ENCODE measurements at regions not wholly inside any gene's neighbourhood (a gene's known extent, or its start where the extent isn't known, plus 50 kb on each side); places are given as distances from the start of the nearest gene placed in this dataset.

DNA sequence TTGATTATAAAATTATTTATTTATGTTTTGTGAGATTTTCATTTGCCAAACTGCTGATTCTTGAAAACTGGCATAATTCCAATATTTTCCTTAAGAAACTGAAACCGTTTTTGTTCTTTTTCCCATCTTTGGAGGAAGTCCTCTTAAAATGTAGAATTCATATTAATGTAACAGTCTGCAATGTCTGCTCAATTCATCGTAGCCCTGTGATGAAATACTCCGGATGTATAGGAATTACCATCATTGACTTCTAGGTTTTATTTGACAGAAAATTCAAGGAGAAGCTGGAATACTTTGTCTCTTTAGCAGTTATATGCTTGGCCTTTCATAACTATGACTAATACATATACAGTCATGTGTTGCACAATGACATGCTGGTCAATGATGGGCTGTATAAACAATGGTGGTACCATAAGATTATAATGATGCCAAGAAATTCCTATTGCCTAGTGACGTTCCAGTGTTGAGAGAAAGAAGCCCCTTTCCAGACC lies 185.0 kb upstream of the GPRIN3 start:
- ChIA-PET CTCF (ENCODE audit: low intra/inter-chr PET ratio) (no interaction called here), POLR2A (no interaction called here)
- Histone ChIP-seq H2AFZ (ENCODE audit: low read depth, low read length) (no peak overlapping the region), H3K36me3 (ENCODE audit: control insufficient read depth, insufficient read depth, low read length) (no peaks in the 10 kb centered on the region), H3K4me2 (ENCODE audit: insufficient read depth, low read length) (no peak overlapping the region), H3K27me3 (ENCODE audit: control insufficient read depth in 2 of 2, insufficient read depth in 2 of 2, low read length in 2 of 2) (no peaks in the 10 kb centered on the region), H3K79me2 (ENCODE audit: control insufficient read depth, insufficient read depth, low read length) (no peaks in the 10 kb centered on the region), H3K4me3 (no peak overlapping the region), H3K9me1 (ENCODE audit: control insufficient read depth, insufficient read depth, low read length) (no peaks in the 10 kb centered on the region), H3K27ac (ENCODE audit: extremely low read depth, low read depth, low read length) (no peak overlapping the region), H3K9ac (ENCODE audit: insufficient read depth in 1 of 2, low read depth in 2 of 2, low read length in 2 of 2) (no peak overlapping the region), H3K9me3 (replicated peaks; ENCODE audit: control insufficient read depth, insufficient read depth, low read depth, low read length) (no peaks in the 10 kb centered on the region), H4K20me1 (replicated peaks; ENCODE audit: control insufficient read depth, insufficient read depth, low read length) (no peaks in the 10 kb centered on the region), H3K4me1 (replicated peaks in 1 of 2; ENCODE audit: control insufficient read depth in 2 of 2, insufficient read depth in 2 of 2, low read length in 2 of 2) (no peaks in the 10 kb centered on the region)
- ATAC-seq (no peak), FAIRE-seq (no peak), DNase-seq (ENCODE audit: extremely low read depth in 1 of 4, low spot score in 3 of 4) (no peak)
- 0% methylated on average over 4 of the region's 4 CpGs for WGBS (ENCODE audit: insufficient coverage, low coverage, missing lambda C conversion rate)
- TF ChIP-seq C11orf30 (IDR thresholded peaks at IDR 0.05; ENCODE audit: low read depth) (no peak), RUNX1 (IDR thresholded peaks at IDR 0.05; ENCODE audit: low read depth) (no peak), POLR3G (IDR thresholded peaks at IDR 0.05; ENCODE audit: extremely low read depth, insufficient read length, insufficient replicate concordance) (no peak), CEBPB (tag; IDR thresholded peaks at IDR 0.05) (peak; percentile 47; the same call in 1 of the 2 replicates), KAT2B (IDR thresholded peaks at IDR 0.05; ENCODE audit: low read depth, low read length) (no peak), MAFF (IDR thresholded peaks at IDR 0.05; ENCODE audit: low read length) (no peak), CEBPG (CRISPR knock-in tag; IDR thresholded peaks at IDR 0.05) (no peak), CEBPG (tag; conservative IDR thresholded peaks at IDR 0.05 in 1 of 2, IDR thresholded peaks at IDR 0.05 in 1 of 2) (peak in 1 of 2 experiments; percentile 33; a peak in 1 of 4 replicates), SREBF1 (IDR thresholded peaks at IDR 0.05; ENCODE audit: borderline replicate concordance, low read depth, low read length) (no peak)
- TF ChIP-seq, protein P1, sequence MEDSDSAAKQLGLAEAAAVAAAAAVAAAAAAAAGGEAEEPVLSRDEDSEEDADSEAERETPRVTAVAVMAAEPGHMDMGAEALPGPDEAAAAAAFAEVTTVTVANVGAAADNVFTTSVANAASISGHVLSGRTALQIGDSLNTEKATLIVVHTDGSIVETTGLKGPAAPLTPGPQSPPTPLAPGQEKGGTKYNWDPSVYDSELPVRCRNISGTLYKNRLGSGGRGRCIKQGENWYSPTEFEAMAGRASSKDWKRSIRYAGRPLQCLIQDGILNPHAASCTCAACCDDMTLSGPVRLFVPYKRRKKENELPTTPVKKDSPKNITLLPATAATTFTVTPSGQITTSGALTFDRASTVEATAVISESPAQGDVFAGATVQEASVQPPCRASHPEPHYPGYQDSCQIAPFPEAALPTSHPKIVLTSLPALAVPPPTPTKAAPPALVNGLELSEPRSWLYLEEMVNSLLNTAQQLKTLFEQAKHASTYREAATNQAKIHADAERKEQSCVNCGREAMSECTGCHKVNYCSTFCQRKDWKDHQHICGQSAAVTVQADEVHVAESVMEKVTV (CRISPR knock-in tag; IDR thresholded peaks at IDR 0.05): no peak
- TF ChIP-seq, protein P2, sequence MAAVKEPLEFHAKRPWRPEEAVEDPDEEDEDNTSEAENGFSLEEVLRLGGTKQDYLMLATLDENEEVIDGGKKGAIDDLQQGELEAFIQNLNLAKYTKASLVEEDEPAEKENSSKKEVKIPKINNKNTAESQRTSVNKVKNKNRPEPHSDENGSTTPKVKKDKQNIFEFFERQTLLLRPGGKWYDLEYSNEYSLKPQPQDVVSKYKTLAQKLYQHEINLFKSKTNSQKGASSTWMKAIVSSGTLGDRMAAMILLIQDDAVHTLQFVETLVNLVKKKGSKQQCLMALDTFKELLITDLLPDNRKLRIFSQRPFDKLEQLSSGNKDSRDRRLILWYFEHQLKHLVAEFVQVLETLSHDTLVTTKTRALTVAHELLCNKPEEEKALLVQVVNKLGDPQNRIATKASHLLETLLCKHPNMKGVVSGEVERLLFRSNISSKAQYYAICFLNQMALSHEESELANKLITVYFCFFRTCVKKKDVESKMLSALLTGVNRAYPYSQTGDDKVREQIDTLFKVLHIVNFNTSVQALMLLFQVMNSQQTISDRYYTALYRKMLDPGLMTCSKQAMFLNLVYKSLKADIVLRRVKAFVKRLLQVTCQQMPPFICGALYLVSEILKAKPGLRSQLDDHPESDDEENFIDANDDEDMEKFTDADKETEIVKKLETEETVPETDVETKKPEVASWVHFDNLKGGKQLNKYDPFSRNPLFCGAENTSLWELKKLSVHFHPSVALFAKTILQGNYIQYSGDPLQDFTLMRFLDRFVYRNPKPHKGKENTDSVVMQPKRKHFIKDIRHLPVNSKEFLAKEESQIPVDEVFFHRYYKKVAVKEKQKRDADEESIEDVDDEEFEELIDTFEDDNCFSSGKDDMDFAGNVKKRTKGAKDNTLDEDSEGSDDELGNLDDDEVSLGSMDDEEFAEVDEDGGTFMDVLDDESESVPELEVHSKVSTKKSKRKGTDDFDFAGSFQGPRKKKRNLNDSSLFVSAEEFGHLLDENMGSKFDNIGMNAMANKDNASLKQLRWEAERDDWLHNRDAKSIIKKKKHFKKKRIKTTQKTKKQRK (IDR thresholded peaks at IDR 0.05; ENCODE audit: borderline replicate concordance, low read depth, low read length): no peak
- TF ChIP-seq, protein P3, sequence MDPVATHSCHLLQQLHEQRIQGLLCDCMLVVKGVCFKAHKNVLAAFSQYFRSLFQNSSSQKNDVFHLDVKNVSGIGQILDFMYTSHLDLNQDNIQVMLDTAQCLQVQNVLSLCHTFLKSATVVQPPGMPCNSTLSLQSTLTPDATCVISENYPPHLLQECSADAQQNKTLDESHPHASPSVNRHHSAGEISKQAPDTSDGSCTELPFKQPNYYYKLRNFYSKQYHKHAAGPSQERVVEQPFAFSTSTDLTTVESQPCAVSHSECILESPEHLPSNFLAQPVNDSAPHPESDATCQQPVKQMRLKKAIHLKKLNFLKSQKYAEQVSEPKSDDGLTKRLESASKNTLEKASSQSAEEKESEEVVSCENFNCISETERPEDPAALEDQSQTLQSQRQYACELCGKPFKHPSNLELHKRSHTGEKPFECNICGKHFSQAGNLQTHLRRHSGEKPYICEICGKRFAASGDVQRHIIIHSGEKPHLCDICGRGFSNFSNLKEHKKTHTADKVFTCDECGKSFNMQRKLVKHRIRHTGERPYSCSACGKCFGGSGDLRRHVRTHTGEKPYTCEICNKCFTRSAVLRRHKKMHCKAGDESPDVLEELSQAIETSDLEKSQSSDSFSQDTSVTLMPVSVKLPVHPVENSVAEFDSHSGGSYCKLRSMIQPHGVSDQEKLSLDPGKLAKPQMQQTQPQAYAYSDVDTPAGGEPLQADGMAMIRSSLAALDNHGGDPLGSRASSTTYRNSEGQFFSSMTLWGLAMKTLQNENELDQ (CRISPR knock-in tag; IDR thresholded peaks at IDR 0.05; ENCODE audit: borderline replicate concordance): no peak
- no TSS peak for BruUV-seq (replicated peaks)
- intact Hi-C loops (cut with micrococcal nuclease) (no loop called here), in situ Hi-C loops (cut with MboI) (no loop called here)
